Amniotic stem cell (primary cell): ENCODE measurements at regions not wholly inside any gene's neighbourhood (a gene's known extent, or its start where the extent isn't known, plus 50 kb on each side); places are given as distances from the start of the nearest gene placed in this dataset.

ENCODE experiments used
- DNase-seq: peaks from one replicate; lab custom pipeline; 2025; lab: John Stamatoyannopoulos, UW

- no peak for DNase-seq
Observed at GRCh38 chr2:215691346-215691745, 255.5 kb upstream of the FN1 start.

GRCh38 chr2:215687149-215688031 is 251.5 kb upstream of the FN1 start:
- DNase-seq = no peak

- no peak for DNase-seq
Observed at GRCh38 chr2:215685238-215685990, 249.5 kb upstream of the FN1 start.

- DNase-seq = no peak
Observed at GRCh38 chr2:215684448-215685237, 248.8 kb upstream of the FN1 start.

GRCh38 chr2:215683295-215683694 is 247.4 kb upstream of the FN1 start:
- DNase-seq = no peak

- no peak for DNase-seq
Observed at GRCh38 chr2:215681799-215682596, 246.1 kb upstream of the FN1 start.

- no peak for DNase-seq
Observed at GRCh38 chr2:215680605-215681598, 245.0 kb upstream of the FN1 start.

DNA sequence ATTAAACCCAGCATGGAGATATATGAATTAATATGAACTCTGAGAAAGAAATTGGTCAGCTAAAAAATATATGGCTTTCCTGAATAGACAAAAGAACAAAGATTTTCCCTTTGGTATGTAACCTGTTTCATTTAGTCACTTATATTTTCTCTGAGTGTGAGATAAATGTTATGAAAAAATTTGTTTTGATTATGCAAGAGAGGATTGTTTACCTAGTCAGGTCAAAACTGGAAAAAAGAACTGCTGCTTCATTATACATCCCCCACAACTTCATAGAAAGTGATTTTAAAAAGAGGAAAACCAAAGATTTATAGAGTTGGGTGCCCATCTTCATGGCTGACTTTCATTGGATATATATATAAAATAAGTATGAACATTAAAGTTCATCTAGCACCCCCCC is 242.2 kb upstream of the FN1 start:
- no peak for DNase-seq

DNA sequence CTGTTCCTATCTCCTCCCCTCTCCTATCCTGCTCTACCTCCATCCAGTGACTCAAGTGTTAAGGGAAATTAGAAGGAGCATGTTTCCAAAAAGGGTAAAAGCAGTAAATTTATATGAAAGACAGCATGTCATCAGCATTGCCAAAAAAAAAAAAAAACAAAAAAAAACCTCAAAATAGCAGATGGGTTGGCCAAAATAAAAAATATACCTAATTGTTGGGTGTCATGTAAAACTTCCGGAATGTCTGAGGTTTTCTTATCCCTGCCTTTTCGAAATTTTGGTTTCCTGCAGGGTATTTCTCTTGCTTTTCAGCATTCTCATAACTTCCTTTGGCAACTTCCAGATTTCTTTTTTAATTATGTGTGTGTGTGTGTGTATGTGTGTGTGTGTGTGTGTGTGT is 241.6 kb upstream of the FN1 start:
- no peak for DNase-seq

DNA sequence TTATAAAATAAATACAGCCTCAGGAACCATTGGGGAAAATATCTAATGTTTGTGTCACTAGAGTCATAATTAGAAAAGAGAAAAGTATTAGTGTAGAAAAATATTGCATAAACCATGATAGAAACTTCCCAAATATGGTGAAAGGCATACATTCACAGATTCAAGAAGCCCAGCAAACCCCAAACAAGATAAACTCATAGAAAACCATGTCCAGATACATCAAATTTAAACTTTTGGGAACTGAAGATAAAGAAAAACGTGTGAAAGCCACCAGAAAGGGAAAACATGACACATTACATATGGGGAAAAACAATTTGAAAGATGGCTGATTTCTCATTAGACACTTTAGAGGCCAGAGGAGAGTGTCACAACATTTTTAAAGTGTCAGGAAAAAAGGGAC is 236.5 kb upstream of the FN1 start:
- DNase-seq = no peak

DNA sequence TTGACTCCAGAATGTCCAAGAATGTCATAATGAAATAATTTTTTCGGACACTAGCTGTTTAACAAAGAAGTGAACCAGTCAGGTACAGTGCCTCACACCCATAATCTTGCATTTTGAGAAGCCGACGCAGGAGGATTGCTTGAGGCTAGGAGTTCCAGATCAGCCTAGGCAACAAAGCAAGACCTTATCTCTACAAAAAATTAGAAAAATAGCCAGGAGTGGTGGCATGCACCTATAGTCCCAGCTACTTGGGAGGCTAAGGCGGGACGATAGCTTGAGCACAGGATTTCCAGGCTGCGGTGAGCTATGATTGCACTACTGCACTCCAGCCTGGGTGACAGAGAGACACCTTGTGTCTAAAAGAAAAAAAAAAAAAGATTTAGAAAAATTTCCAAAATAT is 235.8 kb upstream of the FN1 start:
- no peak for DNase-seq

GRCh38 chr2:215671244-215671643 is 235.4 kb upstream of the FN1 start:
- DNase-seq = no peak

GRCh38 chr2:215670396-215670795 is 234.5 kb upstream of the FN1 start:
- DNase-seq = no peak

- DNase-seq = no peak
Observed at GRCh38 chr2:215668378-215668775, 232.5 kb upstream of the FN1 start.

GRCh38 chr2:215667585-215668377 is 231.9 kb upstream of the FN1 start:
- DNase-seq = no peak

DNA sequence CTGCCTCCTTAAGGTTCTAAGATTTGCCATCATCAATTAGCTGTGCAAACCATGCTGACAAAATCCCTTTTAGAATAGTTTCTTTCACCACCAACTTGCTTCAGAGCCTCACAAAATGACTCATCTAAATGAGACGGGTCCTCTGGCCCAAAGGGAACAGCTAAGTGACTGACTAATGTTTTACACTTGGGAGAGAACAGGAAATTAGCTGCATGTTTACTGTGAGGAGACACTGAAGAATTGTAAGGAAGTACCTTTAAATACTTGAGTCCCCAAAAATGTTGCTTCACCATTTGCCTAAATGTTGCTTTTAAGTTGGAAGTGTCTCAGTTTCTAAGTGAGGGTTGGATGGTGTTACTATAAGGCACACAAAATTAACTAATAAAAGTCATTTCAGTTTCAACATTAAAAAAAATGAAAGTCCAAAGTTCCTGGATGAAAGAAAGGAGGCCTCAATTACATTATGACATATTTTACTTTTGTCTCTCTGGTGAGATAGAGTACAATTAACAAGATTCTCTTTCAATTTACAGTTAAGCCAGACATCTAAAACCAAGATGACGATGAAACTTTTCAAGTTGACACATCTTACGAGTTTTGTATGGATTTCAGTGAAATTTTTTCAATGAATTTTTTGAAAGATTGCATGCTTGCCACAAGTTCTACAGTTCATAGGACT is 229.1 kb upstream of the FN1 start:
- peak; percentile 82 for DNase-seq

GRCh38 chr2:215662715-215663114 is 226.8 kb upstream of the FN1 start:
- DNase-seq = no peak

DNA sequence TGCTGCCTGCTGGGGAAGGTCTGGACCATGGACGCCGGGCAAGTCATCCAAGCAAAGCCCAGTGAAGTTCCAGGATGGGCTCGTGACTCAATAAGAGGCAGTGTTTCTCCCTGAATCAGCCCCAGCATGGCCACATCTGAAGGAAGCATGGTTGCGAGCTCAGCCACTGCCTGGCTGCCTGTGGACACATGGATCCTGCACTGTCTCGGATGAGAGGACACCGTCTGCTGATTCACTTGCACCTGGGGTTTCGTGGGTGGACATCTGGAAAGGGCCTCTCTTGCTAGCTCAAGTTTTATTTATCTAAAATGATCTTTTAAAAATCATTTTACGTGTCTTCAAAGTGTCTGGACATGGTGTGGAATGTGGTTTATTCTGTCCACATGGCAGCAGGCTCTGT is 224.8 kb upstream of the FN1 start:
- DNase-seq = no peak

GRCh38 chr2:215659650-215660049 is 223.8 kb upstream of the FN1 start:
- DNase-seq = no peak
